NCI-H2227 (cell line): ENCODE measurements at regions not wholly inside any gene's neighbourhood (a gene's known extent, or its start where the extent isn't known, plus 50 kb on each side); places are given as distances from the start of the nearest gene placed in this dataset.
"Not testable (repeated sequence)": the region's sequence is repeated elsewhere in the genome, so short reads cannot be mapped to it uniquely, and the experiment has no call there.

Source experiments
- DNase-seq: peaks from one replicate; lab custom pipeline; 2025; ENCODE audit not compliant: unreplicated experiment; lab: John Stamatoyannopoulos, UW

- DNase-seq, result not testable (repeated sequence)
Observed at GRCh38 chr12:128042283-128042682, 224.7 kb upstream of the TMEM132C start.

GRCh38 chr12:128042825-128043224 is 224.1 kb upstream of the TMEM132C start:
- no peak for DNase-seq

GRCh38 chr12:128043317-128043716 is 223.7 kb upstream of the TMEM132C start:
- DNase-seq, result no peak

- no peak for DNase-seq
Observed at GRCh38 chr12:128047266-128048060, 219.5 kb upstream of the TMEM132C start.

GRCh38 chr12:128052331-128052730 is 214.6 kb upstream of the TMEM132C start:
- no peak for DNase-seq

GRCh38 chr12:128052777-128053176 is 214.2 kb upstream of the TMEM132C start:
- DNase-seq, result no peak

- no peak for DNase-seq
Observed at GRCh38 chr12:128055567-128055966, 211.4 kb upstream of the TMEM132C start.

- no peak for DNase-seq
Observed at GRCh38 chr12:128056136-128056801, 210.7 kb upstream of the TMEM132C start.

- no peak for DNase-seq
Observed at GRCh38 chr12:128057586-128057985, 209.4 kb upstream of the TMEM132C start.

- DNase-seq, result no peak
Observed at GRCh38 chr12:128059621-128060370, 207.2 kb upstream of the TMEM132C start.

- DNase-seq, result no peak
Observed at GRCh38 chr12:128068211-128068610, 198.8 kb upstream of the TMEM132C start.

- peak; percentile 10 for DNase-seq
Observed at GRCh38 chr12:128069359-128069997, 197.5 kb upstream of the TMEM132C start.

GRCh38 chr12:128073937-128074336 is 193.0 kb upstream of the TMEM132C start:
- DNase-seq, result no peak

GRCh38 chr12:128075332-128075731 is 191.6 kb upstream of the TMEM132C start:
- DNase-seq, result no peak

GRCh38 chr12:128076188-128076587 is 190.8 kb upstream of the TMEM132C start:
- no peak for DNase-seq

GRCh38 chr12:128077211-128077916 is 189.6 kb upstream of the TMEM132C start:
- no peak for DNase-seq

GRCh38 chr12:128077917-128078298 is 189.1 kb upstream of the TMEM132C start:
- DNase-seq, result no peak

GRCh38 chr12:128078301-128078971 is 188.5 kb upstream of the TMEM132C start:
- no peak for DNase-seq

- no peak for DNase-seq
Observed at GRCh38 chr12:128079446-128079845, 187.5 kb upstream of the TMEM132C start.

- DNase-seq, result no peak
Observed at GRCh38 chr12:128083132-128083729, 183.7 kb upstream of the TMEM132C start.
